ENCODE measurements at regions not wholly inside any gene's neighbourhood (a gene's known extent, or its start where the extent isn't known, plus 50 kb on each side); places are given as distances from the start of the nearest gene placed in this dataset.

DNA sequence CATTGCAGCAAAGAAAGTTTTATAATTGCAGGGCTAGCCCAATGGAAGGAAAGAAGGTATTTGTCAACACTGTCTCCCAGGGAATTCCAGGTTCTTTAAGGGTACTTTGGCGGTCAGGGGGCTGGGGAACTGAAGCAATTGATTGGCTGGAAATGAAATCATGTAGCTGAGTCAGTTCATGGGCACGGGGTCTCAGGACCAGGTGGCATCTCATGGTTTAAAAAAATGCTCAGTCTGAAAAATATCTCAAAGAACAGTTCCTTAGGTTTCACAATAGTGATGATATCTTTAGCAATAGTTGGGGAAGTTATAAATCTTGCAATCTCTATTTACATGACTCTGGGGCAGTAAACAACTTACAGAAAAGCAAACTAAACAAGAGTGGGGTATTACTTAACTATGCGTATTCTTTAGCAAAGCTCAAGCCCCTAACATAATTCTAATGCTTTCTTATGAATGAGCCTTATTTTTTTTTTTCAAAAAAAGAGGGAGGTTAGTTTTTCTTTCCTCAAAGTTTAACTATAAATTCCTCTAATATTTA, 376.9 kb upstream of the NRG3 start:
- TF ChIP-seq, protein P1, sequence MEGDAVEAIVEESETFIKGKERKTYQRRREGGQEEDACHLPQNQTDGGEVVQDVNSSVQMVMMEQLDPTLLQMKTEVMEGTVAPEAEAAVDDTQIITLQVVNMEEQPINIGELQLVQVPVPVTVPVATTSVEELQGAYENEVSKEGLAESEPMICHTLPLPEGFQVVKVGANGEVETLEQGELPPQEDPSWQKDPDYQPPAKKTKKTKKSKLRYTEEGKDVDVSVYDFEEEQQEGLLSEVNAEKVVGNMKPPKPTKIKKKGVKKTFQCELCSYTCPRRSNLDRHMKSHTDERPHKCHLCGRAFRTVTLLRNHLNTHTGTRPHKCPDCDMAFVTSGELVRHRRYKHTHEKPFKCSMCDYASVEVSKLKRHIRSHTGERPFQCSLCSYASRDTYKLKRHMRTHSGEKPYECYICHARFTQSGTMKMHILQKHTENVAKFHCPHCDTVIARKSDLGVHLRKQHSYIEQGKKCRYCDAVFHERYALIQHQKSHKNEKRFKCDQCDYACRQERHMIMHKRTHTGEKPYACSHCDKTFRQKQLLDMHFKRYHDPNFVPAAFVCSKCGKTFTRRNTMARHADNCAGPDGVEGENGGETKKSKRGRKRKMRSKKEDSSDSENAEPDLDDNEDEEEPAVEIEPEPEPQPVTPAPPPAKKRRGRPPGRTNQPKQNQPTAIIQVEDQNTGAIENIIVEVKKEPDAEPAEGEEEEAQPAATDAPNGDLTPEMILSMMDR (conservative IDR thresholded peaks at IDR 0.05; ENCODE audit: low read length), result no peak
- TF ChIP-seq EZH2phosphoT487 (IDR thresholded peaks at IDR 0.05; ENCODE audit: borderline replicate concordance, low read depth, low read length), result no peak

All from OCI-LY7 (cell line).